ENCODE measurements at regions not wholly inside any gene's neighbourhood (a gene's known extent, or its start where the extent isn't known, plus 50 kb on each side); places are given as distances from the start of the nearest gene placed in this dataset.

GRCh38 chr6:22838345-22838744, 269.0 kb downstream of the HDGFL1 start:
- 84 to 90% (median 85%) methylated on average over 4 of the region's 4 CpGs for WGBS, 4 donors
- Histone ChIP-seq H3K27ac (no peak overlapping the region), H3K9me3 (peaks cover 0 to 16% (median 7%) of the 10 kb centered on the region in 12 donors), H3K27me3 (no peaks in the 10 kb centered on the region), H3K4me3 (no peak overlapping the region), H3K4me1 (no peaks in the 10 kb centered on the region), H3K36me3 (no peaks in the 10 kb centered on the region)
- intact Hi-C loops (cut with DNase I), result no loop called here
- TF ChIP-seq POLR2A (IDR thresholded peaks at IDR 0.05), result no peak
- TF ChIP-seq CTCF (IDR thresholded peaks at IDR 0.05), result no peak
- ATAC-seq, result no peak
- DNase-seq, result no peak

- no peak for TF ChIP-seq POLR2A (IDR thresholded peaks at IDR 0.05)
- intact Hi-C loops (cut with DNase I), result loop anchor here in 1 of 10 donors (1.0 kb wide), 1 partner anchor 47 kb away; no protein-coding TSS in a partner anchor
- H3K4me1 ChIP-seq, result peaks cover 0 to 11% (median 4%) of the 10 kb centered on the region in 12 donors
- peak in 1 of 4 donors; percentile 57 for ATAC-seq
- no peak overlapping the region for H3K27ac ChIP-seq
- DNase-seq, result no peak
- no peaks in the 10 kb centered on the region for H3K9me3 ChIP-seq
- H3K36me3 ChIP-seq, result no peaks in the 10 kb centered on the region
- no peak overlapping the region for H3K4me3 ChIP-seq
- no peaks in the 10 kb centered on the region for H3K27me3 ChIP-seq
Measured at GRCh38 chr6:22845467-22845866, 276.1 kb downstream of the HDGFL1 start.

- H3K9me3 ChIP-seq, result no peaks in the 10 kb centered on the region
- 84 to 86% (median 85%) methylated on average over 2 of the region's 2 CpGs for WGBS, 4 donors
- DNase-seq (no peak), ATAC-seq (no peak)
- TF ChIP-seq POLR2A (IDR thresholded peaks at IDR 0.05), result no peak
- no peak for TF ChIP-seq CTCF (IDR thresholded peaks at IDR 0.05)
- peaks cover 0 to 11% (median 4%) of the 10 kb centered on the region in 12 donors for H3K4me1 ChIP-seq
- H3K4me3 ChIP-seq, result no peak overlapping the region
- no peak overlapping the region for H3K27ac ChIP-seq
- H3K27me3 ChIP-seq, result no peaks in the 10 kb centered on the region
- intact Hi-C loops (cut with DNase I), result no loop called here
- no peaks in the 10 kb centered on the region for H3K36me3 ChIP-seq
Measured at GRCh38 chr6:22848121-22848520, 278.8 kb downstream of the HDGFL1 start.

- TF ChIP-seq POLR2A (IDR thresholded peaks at IDR 0.05) (no peak), CTCF (IDR thresholded peaks at IDR 0.05) (no peak)
- intact Hi-C loops (cut with DNase I), result no loop called here
- H3K27ac ChIP-seq, result no peak overlapping the region
- ATAC-seq (no peak), DNase-seq (no peak)
- H3K4me3 ChIP-seq, result no peak overlapping the region
- no peaks in the 10 kb centered on the region for H3K9me3 ChIP-seq
- H3K27me3 ChIP-seq, result no peaks in the 10 kb centered on the region
- H3K4me1 ChIP-seq, result peaks cover 0 to 11% (median 4%) of the 10 kb centered on the region in 12 donors
- no peaks in the 10 kb centered on the region for H3K36me3 ChIP-seq
Measured at GRCh38 chr6:22849921-22850320, 280.6 kb downstream of the HDGFL1 start.

GRCh38 chr6:22852101-22852500, 282.7 kb downstream of the HDGFL1 start:
- intact Hi-C loops (cut with DNase I), result no loop called here
- no peak for DNase-seq
- no peak overlapping the region for H3K27ac ChIP-seq
- no peak for ATAC-seq
- 74 to 81% (median 77%) methylated on average over 4 of the region's 4 CpGs for WGBS, 4 donors
- no peak overlapping the region for H3K4me3 ChIP-seq
- H3K36me3 ChIP-seq, result no peaks in the 10 kb centered on the region
- no peaks in the 10 kb centered on the region for H3K4me1 ChIP-seq
- TF ChIP-seq POLR2A (IDR thresholded peaks at IDR 0.05), result no peak
- no peak for TF ChIP-seq CTCF (IDR thresholded peaks at IDR 0.05)
- H3K9me3 ChIP-seq, result no peaks in the 10 kb centered on the region
- H3K27me3 ChIP-seq, result no peaks in the 10 kb centered on the region
